A673 (cell line): ENCODE measurements at regions not wholly inside any gene's neighbourhood (a gene's known extent, or its start where the extent isn't known, plus 50 kb on each side); places are given as distances from the start of the nearest gene placed in this dataset.

Source experiments
- BruUV-seq: library from RNA; stranded (reverse); fragments of 400-500 nt; replicated peaks from 2 replicates; lab custom pipeline; 2021; lab: Mats Ljungman, UMichigan
- CTCF ChIA-PET: fragments of 300-600 bp; sonication (Branson Sonifier 250); formaldehyde crosslinking; loops from one replicate; lab custom pipeline; 2022; ENCODE audit warnings: antibody characterized with exemption; lab: Charles Lee
- POLR2A ChIA-PET: fragments of 300-600 bp; sonication (Branson Sonifier 250); formaldehyde crosslinking; loops from one replicate; lab custom pipeline; 2022; ENCODE audit warnings: antibody characterized with exemption; ENCODE audit not compliant: low non-redundant PET; lab: Charles Lee
- DNase-seq: peaks from one replicate; pipeline ENCODE4 v3.0.0-alpha.2; 2015; ENCODE audit warnings: low spot score
- H3K27ac ChIP-seq: fragments of 200-600 bp; sonication (generic); 2 replicates; pipeline ENCODE4 v1.5.1; 2016; ENCODE audit warnings: mixed run types, low read depth, mild to moderate bottlenecking, mixed read lengths, antibody characterized with exemption, low read length; ENCODE audit not compliant: poor library complexity, severe bottlenecking
- H3K27me3 ChIP-seq: fragments of 200-600 bp; sonication (generic); replicated peaks from 2 replicates; pipeline ENCODE4 v1.6.1; 2017; ENCODE audit warnings: mixed run types, low read depth, mild to moderate bottlenecking, mixed read lengths, antibody characterized with exemption, low read length; ENCODE audit not compliant: insufficient read depth, poor library complexity
- H3K36me3 ChIP-seq: fragments of 200-600 bp; sonication (generic); 2 replicates; pipeline ENCODE4 v1.6.1; 2016; ENCODE audit warnings: mixed run types, mild to moderate bottlenecking, mixed read lengths, antibody characterized with exemption, low read length; ENCODE audit not compliant: insufficient read depth, poor library complexity, severe bottlenecking
- H3K4me1 ChIP-seq: fragments of 200-600 bp; sonication (generic); 2 replicates; pipeline ENCODE4 v1.6.1; 2017; ENCODE audit warnings: mixed run types, mild to moderate bottlenecking, mixed read lengths, antibody characterized with exemption, low read length; ENCODE audit not compliant: insufficient read depth, poor library complexity, severe bottlenecking
- H3K4me3 ChIP-seq: fragments of 200-600 bp; sonication (generic); 2 replicates; pipeline ENCODE4 v1.5.1; 2016; ENCODE audit warnings: low read depth, mixed run types, mild to moderate bottlenecking, mixed read lengths, low read length; ENCODE audit not compliant: poor library complexity, severe bottlenecking
- H3K9me3 ChIP-seq: fragments of 200-600 bp; sonication (generic); 2 replicates; pipeline ENCODE4 v1.6.1; 2016; ENCODE audit warnings: mixed run types, low read depth, mild to moderate bottlenecking, mixed read lengths, antibody characterized with exemption, low read length; ENCODE audit not compliant: poor library complexity, severe bottlenecking
- EZH2 ChIP-seq: fragments of 200-600 bp; sonication (generic); IDR thresholded peaks from 2 replicates; pipeline ENCODE4 v1.6.1; 2017; ENCODE audit warnings: borderline replicate concordance, low read depth, mild to moderate bottlenecking, mixed read lengths, antibody characterized with exemption, low read length; ENCODE audit not compliant: poor library complexity, severe bottlenecking
- intact Hi-C: fragments of 100-400 bp; cut with micrococcal nuclease; formaldehyde crosslinking; loops from one replicate; pipeline ENCODE4 v1.10.0; 2022; ENCODE audit not compliant: unreplicated experiment
- TF ChIP-seq, protein P1 (sequence below): fragments of 300-800, 200-600 bp; sonication (generic); conservative IDR thresholded peaks from 2 replicates; pipeline ENCODE4 v1.5.1; 2017; ENCODE audit warnings: low read depth, mild to moderate bottlenecking, antibody characterized with exemption, low read length, moderate library complexity, mixed read lengths

GRCh38 chr7:157080111-157080730, 58.5 kb upstream of the UBE3C start:
- TF ChIP-seq, protein P1, sequence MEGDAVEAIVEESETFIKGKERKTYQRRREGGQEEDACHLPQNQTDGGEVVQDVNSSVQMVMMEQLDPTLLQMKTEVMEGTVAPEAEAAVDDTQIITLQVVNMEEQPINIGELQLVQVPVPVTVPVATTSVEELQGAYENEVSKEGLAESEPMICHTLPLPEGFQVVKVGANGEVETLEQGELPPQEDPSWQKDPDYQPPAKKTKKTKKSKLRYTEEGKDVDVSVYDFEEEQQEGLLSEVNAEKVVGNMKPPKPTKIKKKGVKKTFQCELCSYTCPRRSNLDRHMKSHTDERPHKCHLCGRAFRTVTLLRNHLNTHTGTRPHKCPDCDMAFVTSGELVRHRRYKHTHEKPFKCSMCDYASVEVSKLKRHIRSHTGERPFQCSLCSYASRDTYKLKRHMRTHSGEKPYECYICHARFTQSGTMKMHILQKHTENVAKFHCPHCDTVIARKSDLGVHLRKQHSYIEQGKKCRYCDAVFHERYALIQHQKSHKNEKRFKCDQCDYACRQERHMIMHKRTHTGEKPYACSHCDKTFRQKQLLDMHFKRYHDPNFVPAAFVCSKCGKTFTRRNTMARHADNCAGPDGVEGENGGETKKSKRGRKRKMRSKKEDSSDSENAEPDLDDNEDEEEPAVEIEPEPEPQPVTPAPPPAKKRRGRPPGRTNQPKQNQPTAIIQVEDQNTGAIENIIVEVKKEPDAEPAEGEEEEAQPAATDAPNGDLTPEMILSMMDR = no peak
- no peak for TF ChIP-seq EZH2
- POLR2A ChIA-PET = no interaction called here
- no TSS peak for BruUV-seq
- Histone ChIP-seq H3K4me1 (no peaks in the 10 kb centered on the region), H3K27me3 (peaks cover 48% of the 10 kb centered on the region), H3K27ac (no peak overlapping the region), H3K36me3 (no peaks in the 10 kb centered on the region), H3K4me3 (no peak overlapping the region), H3K9me3 (no peaks in the 10 kb centered on the region)
- intact Hi-C loops = no loop called here
- CTCF ChIA-PET = no interaction called here
- no peak for DNase-seq

- Histone ChIP-seq H3K27ac (no peak overlapping the region), H3K27me3 (peaks cover 41% of the 10 kb centered on the region), H3K4me3 (no peak overlapping the region), H3K36me3 (no peaks in the 10 kb centered on the region), H3K4me1 (no peaks in the 10 kb centered on the region), H3K9me3 (no peaks in the 10 kb centered on the region)
- no peak for DNase-seq
- no TSS peak for BruUV-seq
- intact Hi-C loops = no loop called here
- POLR2A ChIA-PET = no interaction called here
- CTCF ChIA-PET = no interaction called here
- TF ChIP-seq, protein P1 = no peak
- TF ChIP-seq EZH2 = no peak
Measured at GRCh38 chr7:157086508-157087187, 52.1 kb upstream of the UBE3C start.

DNA sequence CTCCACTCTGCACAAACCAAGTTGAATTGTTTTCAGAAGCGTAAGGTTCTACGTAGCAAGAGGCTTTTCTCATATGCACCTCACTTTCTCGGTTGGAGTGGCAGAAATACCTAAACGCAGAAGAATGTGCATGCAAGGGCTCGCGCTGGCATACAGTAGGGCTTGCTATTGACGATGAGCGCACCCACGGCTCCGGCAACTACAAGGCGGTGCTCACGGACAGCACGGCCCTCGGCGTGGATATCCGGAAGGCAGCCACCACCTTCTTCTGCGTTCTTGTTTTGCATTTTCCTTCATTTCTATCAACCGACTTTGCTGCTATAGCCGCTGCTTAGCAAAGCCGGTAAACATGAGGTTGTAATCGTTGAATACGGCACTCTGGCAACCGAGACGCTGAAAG, 51.1 kb upstream of the UBE3C start:
- ChIA-PET POLR2A (no interaction called here), CTCF (no interaction called here)
- Histone ChIP-seq H3K4me3 (no peak overlapping the region), H3K4me1 (no peaks in the 10 kb centered on the region), H3K36me3 (no peaks in the 10 kb centered on the region), H3K9me3 (no peaks in the 10 kb centered on the region), H3K27ac (no peak overlapping the region), H3K27me3 (peaks cover 50% of the 10 kb centered on the region)
- no peak for TF ChIP-seq EZH2
- TF ChIP-seq, protein P1 = no peak
- no peak for DNase-seq
- intact Hi-C loops = no loop called here
- BruUV-seq = no TSS peak
